ENCODE measurements at regions not wholly inside any gene's neighbourhood (a gene's known extent, or its start where the extent isn't known, plus 50 kb on each side); places are given as distances from the start of the nearest gene placed in this dataset.

DNA sequence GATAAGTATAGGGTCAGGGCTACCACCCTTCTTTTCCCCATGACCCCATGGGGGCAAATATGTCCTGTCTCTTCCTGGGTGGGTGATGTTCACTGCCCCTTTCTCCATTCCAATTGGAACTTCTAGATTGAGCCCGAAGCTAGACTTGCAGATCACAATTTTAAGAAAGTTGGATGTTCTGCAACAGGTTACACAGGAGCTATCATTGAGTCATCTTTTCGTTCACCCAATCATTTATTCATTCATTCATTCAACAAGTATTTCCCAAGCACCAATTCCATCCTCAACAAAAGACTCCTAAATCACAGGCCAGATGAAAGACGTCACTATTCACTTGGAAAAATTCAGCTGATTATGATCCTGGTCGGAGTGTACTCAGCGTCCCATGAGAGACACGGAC lies 71.0 kb upstream of the FOXP4 start:
- no peak overlapping the region for H3K4me3 ChIP-seq (ENCODE audit: low read length)
- TF ChIP-seq, protein P1, sequence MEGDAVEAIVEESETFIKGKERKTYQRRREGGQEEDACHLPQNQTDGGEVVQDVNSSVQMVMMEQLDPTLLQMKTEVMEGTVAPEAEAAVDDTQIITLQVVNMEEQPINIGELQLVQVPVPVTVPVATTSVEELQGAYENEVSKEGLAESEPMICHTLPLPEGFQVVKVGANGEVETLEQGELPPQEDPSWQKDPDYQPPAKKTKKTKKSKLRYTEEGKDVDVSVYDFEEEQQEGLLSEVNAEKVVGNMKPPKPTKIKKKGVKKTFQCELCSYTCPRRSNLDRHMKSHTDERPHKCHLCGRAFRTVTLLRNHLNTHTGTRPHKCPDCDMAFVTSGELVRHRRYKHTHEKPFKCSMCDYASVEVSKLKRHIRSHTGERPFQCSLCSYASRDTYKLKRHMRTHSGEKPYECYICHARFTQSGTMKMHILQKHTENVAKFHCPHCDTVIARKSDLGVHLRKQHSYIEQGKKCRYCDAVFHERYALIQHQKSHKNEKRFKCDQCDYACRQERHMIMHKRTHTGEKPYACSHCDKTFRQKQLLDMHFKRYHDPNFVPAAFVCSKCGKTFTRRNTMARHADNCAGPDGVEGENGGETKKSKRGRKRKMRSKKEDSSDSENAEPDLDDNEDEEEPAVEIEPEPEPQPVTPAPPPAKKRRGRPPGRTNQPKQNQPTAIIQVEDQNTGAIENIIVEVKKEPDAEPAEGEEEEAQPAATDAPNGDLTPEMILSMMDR (conservative IDR thresholded peaks at IDR 0.05; ENCODE audit: low read depth, low read length) = no peak
- no peak for DNase-seq (ENCODE audit: low read depth)

DNA sequence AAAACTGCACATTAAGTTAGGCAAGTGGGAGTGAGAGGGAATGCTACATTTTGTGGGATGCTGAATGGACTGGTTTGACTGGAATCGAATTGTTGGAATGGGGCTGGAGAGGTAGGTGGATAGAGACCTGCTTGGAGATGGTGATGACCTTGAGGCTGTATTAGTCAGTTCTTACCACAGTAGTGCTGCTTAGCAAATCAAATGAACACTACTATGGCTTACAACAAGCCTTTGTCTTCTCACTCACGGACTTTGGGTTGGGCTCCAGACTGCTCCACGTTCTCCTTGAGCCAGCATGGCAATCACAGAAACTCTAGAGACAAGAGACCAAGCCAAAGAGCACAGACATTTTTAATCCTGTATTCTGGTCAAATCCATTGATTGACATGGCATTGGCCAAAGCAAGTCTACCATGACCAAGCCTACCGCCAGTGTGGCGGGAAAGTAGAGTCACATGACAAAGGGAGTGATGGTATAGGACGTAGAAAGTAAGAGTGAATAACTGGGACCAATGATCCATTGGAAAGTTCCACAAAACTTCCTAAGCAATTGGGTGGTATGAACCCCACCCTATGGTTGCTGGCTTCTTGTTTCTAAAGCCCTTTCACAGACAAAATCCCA lies 70.3 kb upstream of the FOXP4 start:
- no peak for DNase-seq (ENCODE audit: low read depth)

DNA sequence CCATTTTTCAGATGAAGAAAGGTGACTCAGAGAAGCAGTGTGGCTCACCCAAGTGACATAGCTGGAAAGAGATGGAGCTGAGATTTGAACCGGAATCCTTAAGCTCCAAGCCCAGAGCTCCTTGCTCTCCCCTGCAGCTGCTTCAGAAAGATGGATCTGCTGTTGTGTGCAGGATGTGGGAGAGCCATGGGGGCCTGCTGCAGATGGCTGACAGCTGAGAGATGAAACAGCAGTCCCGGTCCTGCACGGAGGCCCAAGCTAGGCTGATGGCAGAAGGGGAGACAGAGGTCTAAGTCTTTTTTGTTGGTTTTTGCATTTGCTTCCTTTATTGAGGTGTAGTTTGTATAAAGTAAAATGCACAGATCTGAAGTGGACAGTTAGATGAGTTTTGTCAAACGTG lies 69.8 kb upstream of the FOXP4 start:
- TF ChIP-seq, protein P1 (conservative IDR thresholded peaks at IDR 0.05; ENCODE audit: low read depth, low read length) = no peak

More for the DNA sequence above, 70.3 kb upstream of the FOXP4 start:
- TF ChIP-seq, protein P1 (conservative IDR thresholded peaks at IDR 0.05; ENCODE audit: low read depth, low read length) = no peak
- H3K4me3 ChIP-seq (ENCODE audit: low read length) = no peak overlapping the region

DNA sequence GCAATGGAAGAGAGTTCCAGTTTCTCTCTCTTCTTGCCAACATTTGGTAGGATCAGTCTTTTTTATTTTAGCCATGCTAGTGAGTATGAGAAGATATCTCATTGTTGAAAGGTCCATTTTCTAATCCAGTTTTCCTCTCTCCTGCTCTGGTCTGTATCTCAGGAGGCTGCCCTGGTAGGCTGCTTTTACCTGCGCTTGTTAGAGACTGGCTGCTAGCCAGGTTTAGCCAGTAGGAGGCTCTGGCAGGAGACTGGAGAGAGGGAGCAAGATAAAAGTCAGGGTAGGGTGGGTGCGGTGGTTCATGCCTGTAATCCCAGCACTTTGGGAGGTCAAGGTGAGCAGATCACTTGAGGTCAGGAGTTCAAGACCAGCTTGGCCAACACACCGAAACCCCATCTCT lies 68.6 kb upstream of the FOXP4 start:
- no peak overlapping the region for H3K4me3 ChIP-seq (ENCODE audit: low read length)
- TF ChIP-seq, protein P1 (conservative IDR thresholded peaks at IDR 0.05; ENCODE audit: low read depth, low read length) = no peak
- no peak for DNase-seq (ENCODE audit: low read depth)

More for the DNA sequence above, 69.8 kb upstream of the FOXP4 start:
- DNase-seq (ENCODE audit: low read depth) = no peak
- H3K4me3 ChIP-seq (ENCODE audit: low read length) = no peak overlapping the region

DNA sequence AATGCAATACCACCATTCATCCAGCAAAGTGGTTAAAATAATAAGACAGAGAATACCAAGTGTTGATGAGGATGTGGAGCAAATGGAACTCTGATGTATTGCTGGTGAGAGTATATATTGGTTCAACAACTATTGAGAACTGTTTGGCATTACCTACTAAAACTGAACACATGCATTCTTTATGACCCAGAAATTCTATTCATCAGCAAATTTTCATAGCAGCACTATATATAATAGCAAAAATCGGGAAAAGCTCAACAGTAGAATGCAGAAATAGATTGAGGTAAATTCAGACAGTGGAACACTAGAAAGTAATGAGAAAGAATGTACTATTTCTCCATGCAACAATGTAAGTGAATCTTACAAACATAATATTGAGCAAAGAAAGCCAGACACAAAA lies 62.2 kb upstream of the FOXP4 start:
- TF ChIP-seq, protein P1 (conservative IDR thresholded peaks at IDR 0.05; ENCODE audit: low read depth, low read length) = no peak
- DNase-seq (ENCODE audit: low read depth) = no peak
- H3K4me3 ChIP-seq (ENCODE audit: low read length) = no peak overlapping the region

DNA sequence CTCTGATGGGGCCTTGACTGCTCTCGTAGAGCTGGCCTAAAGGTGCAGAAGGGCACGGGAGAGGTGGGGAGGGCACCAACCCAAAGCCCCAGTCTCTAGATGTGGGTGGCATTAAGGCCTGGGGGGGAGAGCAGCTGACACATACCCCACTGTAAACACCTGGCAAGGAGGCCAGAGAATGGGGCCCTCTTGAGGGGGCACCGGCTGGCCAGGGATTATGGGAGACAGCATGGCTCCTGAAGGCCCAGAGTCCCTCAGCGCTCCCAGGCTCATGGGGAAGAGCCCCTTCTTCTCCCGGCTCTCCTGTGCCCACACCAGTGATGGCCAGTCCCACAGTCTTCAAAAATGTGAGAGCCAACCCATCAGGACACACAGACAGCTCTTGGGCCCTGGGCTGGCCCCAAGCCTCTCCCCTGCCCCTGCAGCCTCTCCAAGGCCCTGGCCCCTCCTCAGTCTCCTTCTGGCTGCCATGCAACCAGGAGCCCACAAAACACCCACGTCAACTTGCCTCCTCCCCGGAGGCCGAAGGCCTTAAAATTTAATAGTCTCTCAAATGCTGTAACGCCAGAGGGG lies 58.2 kb upstream of the FOXP4 start:
- no peak overlapping the region for H3K4me3 ChIP-seq (ENCODE audit: low read length)
- TF ChIP-seq, protein P1 (conservative IDR thresholded peaks at IDR 0.05; ENCODE audit: low read depth, low read length) = no peak
- DNase-seq (ENCODE audit: low read depth) = no peak

DNA sequence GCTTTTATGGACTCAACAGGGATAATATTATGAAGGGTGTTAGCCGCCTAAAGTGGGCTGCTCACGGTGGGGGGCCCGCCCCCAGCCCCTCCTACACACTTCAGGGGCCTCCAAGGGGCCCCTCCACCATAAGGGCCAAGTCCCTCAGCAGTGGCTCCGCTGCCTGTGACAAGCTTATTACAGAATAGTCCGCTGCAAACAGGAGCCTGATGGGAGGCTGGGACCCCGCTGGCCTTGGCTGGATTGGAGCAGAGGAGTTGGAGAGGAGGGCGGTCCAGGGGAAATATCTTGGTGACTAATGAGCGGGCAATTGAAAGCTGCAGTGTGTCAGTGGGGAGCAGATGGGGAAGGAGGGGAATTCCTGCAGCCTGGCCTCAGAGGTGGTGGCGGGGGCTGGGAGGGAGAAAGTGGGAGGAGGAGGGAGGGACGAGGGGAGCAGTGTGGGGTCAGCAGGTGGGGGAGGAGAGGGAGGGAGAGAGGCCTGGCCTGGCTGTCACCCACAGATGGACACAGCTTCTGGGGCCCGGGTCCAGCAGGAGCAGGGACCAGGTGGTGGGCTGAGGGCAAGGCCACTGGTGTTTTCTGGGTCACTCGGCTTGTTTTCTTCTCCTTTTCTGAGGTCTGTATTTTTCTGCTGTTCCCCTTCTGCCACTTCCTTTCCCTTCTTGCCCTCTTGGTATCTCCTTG lies 57.6 kb upstream of the FOXP4 start:
- H3K4me3 ChIP-seq (ENCODE audit: low read length) = no peak overlapping the region
- TF ChIP-seq, protein P1 (conservative IDR thresholded peaks at IDR 0.05; ENCODE audit: low read depth, low read length) = no peak
- no peak for DNase-seq (ENCODE audit: low read depth)
